Subcutaneous abdominal adipose tissue (tissue), 5 donors: ENCODE measurements at regions not wholly inside any gene's neighbourhood (a gene's known extent, or its start where the extent isn't known, plus 50 kb on each side); places are given as distances from the start of the nearest gene placed in this dataset.

Experiments
- H3K27ac ChIP-seq: one replicate; pipeline ENCODE4 v1.7.0; 2013; ENCODE audit warnings: low read depth, mild to moderate bottlenecking, inconsistent platforms, low read length, moderate library complexity
- H3K27me3 ChIP-seq, 5 donors: one replicate each; pipeline ENCODE4 v1.7.0; 2013; ENCODE audit warnings: low read length in 5 of 5, inconsistent platforms in 1 of 5; ENCODE audit not compliant: control insufficient read depth in 5 of 5, insufficient read depth in 4 of 5
- H3K36me3 ChIP-seq, 5 donors: one replicate each; pipeline ENCODE4 v1.7.0; 2013; ENCODE audit warnings: low read length in 5 of 5; ENCODE audit not compliant: control insufficient read depth in 5 of 5, insufficient read depth in 5 of 5
- H3K4me1 ChIP-seq, 5 donors: one replicate each; pipeline ENCODE4 v1.7.0; 2013; ENCODE audit warnings: low read length in 5 of 5, mild to moderate bottlenecking in 3 of 5, moderate library complexity in 1 of 5; ENCODE audit not compliant: control insufficient read depth in 5 of 5, insufficient read depth in 5 of 5
- H3K4me3 ChIP-seq, 5 donors: one replicate each; pipeline ENCODE4 v1.7.0; 2013; ENCODE audit warnings: low read length in 5 of 5, low read depth in 1 of 5
- H3K9ac ChIP-seq, 5 donors: one replicate each; pipeline ENCODE4 v1.7.0; 2013; ENCODE audit warnings: low read length in 5 of 5, mild to moderate bottlenecking in 4 of 5, moderate library complexity in 3 of 5
- H3K9me3 ChIP-seq, 5 donors: one replicate each; pipeline ENCODE4 v1.7.0; 2013; ENCODE audit warnings: low read length in 5 of 5; ENCODE audit not compliant: control insufficient read depth in 5 of 5
- donor health status: healthy.
- donor health status: healthy.
- donor health status: healthy.
- donor health status: healthy.
- donor health status: healthy.

DNA sequence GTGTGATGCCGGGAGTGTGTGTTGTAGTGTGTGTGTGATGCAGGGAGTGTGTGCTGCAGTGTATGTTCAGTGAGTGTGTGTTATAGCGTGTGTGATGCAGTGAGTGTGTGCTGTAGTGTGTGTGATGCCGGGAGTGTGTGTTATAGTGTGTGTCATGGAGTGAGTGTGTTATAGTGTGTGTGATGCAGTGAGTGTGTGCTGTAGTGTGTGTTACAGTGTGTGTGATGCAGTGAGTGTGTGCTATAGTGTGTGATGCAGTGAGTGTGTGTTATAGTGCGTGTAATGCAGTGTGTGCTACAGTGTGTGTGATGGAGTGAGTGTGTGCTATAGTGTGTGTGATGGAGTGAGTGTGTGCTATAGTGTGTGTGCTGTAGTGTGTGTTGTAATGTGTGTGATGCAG is 182.1 kb upstream of the SOX11 start:
- no peak overlapping the region for H3K4me3 ChIP-seq
- H3K36me3 ChIP-seq = no peaks in the 10 kb centered on the region
- no peak overlapping the region for H3K9ac ChIP-seq
- H3K27me3 ChIP-seq = peaks cover 0 to 6% (median 0%) of the 10 kb centered on the region in 5 donors
- no peaks in the 10 kb centered on the region for H3K9me3 ChIP-seq
- no peaks in the 10 kb centered on the region for H3K4me1 ChIP-seq
- no peak overlapping the region for H3K27ac ChIP-seq

DNA sequence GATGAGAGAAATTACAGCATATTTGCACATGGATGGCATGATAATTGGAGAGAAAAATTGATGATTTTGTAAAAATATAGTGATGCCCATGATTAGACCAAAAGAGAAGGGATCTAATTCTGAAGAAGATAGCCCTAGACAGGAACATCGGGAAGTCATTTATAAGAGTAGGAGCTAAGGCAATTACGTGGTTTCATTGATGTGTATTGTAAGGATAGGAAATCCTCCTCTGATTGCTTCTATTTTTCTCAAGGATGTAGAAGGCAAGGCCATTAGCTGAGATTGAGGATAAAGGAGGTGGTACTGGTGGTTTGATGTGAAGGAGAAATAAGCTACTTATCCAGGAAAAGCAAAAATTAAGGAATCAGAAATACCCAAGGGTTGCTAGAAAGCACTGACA is 176.5 kb upstream of the SOX11 start:
- Histone ChIP-seq H3K36me3 (no peaks in the 10 kb centered on the region), H3K4me1 (peaks cover 0 to 5% (median 0%) of the 10 kb centered on the region in 5 donors), H3K9ac (no peak overlapping the region), H3K27me3 (no peaks in the 10 kb centered on the region), H3K27ac (no peak overlapping the region), H3K9me3 (no peaks in the 10 kb centered on the region), H3K4me3 (no peak overlapping the region)

DNA sequence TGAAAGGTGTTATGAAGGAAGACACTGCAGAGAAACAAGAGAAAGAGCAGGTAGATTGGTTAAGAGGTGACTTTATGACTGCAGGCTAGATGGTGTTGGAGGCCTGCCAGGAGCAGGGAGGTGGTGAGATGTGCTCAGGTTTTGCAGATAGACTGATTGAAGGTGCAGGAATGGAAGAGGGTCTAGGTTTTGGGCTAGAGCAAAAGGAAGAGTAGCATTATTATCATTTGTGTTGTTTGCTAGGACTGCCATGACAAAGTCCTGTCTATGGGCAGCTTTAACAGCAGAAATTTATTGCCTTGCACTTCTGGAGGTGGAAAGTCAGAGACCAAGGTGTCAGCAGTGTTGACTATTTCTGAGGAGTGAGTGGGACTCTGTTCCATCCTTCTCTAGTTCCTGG is 172.9 kb upstream of the SOX11 start:
- Histone ChIP-seq H3K27ac (no peak overlapping the region), H3K9ac (no peak overlapping the region), H3K9me3 (no peaks in the 10 kb centered on the region), H3K4me3 (no peak overlapping the region), H3K36me3 (no peaks in the 10 kb centered on the region), H3K27me3 (no peaks in the 10 kb centered on the region), H3K4me1 (peaks cover 0 to 5% (median 0%) of the 10 kb centered on the region in 5 donors)

- Histone ChIP-seq H3K9ac (no peak overlapping the region), H3K9me3 (no peaks in the 10 kb centered on the region), H3K27me3 (no peaks in the 10 kb centered on the region), H3K4me3 (no peak overlapping the region), H3K27ac (no peak overlapping the region), H3K36me3 (no peaks in the 10 kb centered on the region), H3K4me1 (peaks cover 0 to 5% (median 0%) of the 10 kb centered on the region in 5 donors)
Measured at GRCh38 chr2:5520463-5520972, 171.7 kb upstream of the SOX11 start.

DNA sequence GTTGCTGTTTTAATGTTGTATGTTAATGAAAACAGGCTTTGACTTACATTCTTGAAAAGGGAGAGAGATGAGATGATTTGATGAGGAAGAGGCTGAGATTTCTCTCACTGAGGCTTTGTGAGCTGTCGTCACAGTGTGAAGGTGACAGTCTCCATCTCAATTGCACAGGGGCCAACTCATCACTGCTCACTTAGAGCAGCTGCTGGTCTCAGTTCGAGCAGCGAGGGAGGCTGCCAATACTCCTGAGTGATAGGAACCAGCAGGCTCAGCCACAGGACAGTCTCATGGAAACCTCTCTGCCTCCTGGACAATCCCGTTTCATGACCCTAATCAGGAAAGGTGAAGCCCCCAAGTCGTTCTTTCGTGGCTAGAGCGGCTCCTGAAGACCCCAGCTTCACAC is 170.7 kb upstream of the SOX11 start:
- Histone ChIP-seq H3K27ac (no peak overlapping the region), H3K36me3 (no peaks in the 10 kb centered on the region), H3K27me3 (no peaks in the 10 kb centered on the region), H3K4me3 (no peak overlapping the region), H3K9ac (no peak overlapping the region), H3K9me3 (no peaks in the 10 kb centered on the region), H3K4me1 (peaks cover 0 to 5% (median 0%) of the 10 kb centered on the region in 5 donors)

DNA sequence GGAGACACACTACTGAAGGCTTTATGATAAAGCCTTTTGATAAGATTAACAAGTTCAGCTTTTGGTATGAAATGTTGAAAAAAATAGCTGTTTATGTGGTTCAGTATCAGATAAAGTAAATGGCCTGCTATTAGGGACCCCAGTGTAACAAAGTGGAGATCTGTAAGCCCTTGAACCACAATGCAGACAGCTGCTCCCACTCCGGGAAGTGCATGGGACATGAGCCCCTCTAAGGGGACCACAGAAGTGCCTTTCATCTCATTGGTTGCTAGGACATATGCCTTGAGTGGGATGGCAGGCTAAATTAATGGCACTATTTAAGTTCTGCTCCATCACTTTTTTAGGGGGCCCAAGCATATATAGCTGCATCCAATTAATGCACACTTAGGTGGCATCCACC is 167.6 kb upstream of the SOX11 start:
- Histone ChIP-seq H3K36me3 (no peaks in the 10 kb centered on the region), H3K4me1 (peaks cover 0 to 12% (median 0%) of the 10 kb centered on the region in 5 donors), H3K9ac (no peak overlapping the region), H3K27ac (no peak overlapping the region), H3K4me3 (no peak overlapping the region), H3K27me3 (peaks cover 0 to 6% (median 0%) of the 10 kb centered on the region in 5 donors), H3K9me3 (no peaks in the 10 kb centered on the region)

DNA sequence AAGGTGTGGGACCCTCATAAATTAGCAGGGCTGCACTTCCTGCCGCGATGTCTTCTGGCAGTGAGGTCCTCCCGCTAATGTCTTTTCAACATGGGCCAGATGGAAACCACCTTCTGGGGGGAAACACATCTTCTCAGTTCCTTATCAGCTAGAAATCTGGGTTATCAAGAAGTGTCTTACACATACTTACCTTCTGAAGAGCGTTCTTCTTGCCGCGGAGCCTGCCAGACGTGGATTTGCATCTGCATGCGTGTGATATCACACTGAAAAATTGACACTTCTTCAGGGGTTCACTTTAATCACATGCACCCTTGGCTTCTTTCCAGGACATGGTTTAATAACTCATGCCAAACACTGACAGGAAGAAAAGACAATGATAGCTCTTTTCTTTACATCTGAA is 163.5 kb upstream of the SOX11 start:
- Histone ChIP-seq H3K4me1 (peaks cover 0 to 8% (median 0%) of the 10 kb centered on the region in 5 donors), H3K36me3 (no peaks in the 10 kb centered on the region), H3K9ac (no peak overlapping the region), H3K9me3 (no peaks in the 10 kb centered on the region), H3K27me3 (peaks cover 0 to 6% (median 3%) of the 10 kb centered on the region in 5 donors), H3K27ac (no peak overlapping the region), H3K4me3 (no peak overlapping the region)

DNA sequence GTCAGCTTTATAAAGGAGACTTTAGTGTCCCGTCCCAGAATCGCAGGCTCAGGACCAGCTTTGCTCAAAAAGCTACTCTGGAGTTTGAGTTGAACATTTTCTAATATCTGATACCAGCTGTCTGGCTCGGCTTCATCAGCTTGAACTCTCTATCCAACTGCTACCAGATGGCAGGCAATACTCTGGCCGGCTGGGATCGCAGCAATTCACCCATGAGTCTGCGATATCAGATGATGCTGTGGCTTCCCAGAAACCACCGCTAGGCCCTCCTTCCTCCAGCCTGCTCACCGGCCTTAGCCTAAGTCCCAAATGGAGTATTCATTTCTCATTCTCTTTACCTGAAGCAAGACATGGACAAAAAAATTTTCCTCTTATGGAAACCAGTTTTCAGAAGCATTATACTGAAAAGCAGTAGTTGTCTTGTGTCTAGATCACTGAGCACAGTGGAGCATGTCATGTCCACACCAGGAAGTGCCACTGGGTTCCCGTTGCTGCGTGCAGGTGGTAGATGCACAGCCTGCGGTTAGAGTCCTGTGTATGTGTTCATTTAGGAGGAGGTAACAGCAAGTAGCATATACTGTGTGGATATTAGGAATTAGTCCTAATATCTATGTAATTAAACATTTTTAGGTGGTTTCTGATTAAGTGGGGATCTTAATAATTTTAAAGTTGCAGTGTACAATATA is 162.0 kb upstream of the SOX11 start:
- H3K4me1 ChIP-seq = peaks cover 0 to 8% (median 0%) of the 10 kb centered on the region in 5 donors
- no peak overlapping the region for H3K9ac ChIP-seq
- no peak overlapping the region for H3K27ac ChIP-seq
- peaks cover 0 to 6% (median 3%) of the 10 kb centered on the region in 5 donors for H3K27me3 ChIP-seq
- no peaks in the 10 kb centered on the region for H3K36me3 ChIP-seq
- H3K4me3 ChIP-seq = no peak overlapping the region
- H3K9me3 ChIP-seq = no peaks in the 10 kb centered on the region

DNA sequence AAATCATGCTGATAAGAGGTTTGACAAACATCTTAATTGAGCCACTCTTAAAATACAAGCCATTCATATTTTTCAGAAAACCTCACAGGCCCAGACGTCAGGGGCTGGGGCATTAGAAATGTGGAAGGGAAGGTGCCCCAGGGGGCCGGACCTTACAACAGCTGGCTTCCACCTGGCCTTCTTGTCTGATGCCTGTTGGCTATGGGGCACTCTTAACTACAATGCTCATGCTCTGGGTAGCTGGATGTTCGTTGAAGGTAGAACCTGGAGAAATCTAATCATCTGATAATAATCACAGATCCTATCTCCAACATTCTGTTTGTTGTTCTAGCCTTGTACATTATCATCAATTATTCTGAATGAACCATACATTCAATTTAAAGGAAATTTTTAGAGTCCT is 156.9 kb upstream of the SOX11 start:
- Histone ChIP-seq H3K4me3 (no peak overlapping the region), H3K4me1 (no peaks in the 10 kb centered on the region), H3K27ac (no peak overlapping the region), H3K9me3 (no peaks in the 10 kb centered on the region), H3K27me3 (peaks cover 0 to 9% (median 1%) of the 10 kb centered on the region in 5 donors), H3K36me3 (no peaks in the 10 kb centered on the region), H3K9ac (no peak overlapping the region)

GRCh38 chr2:5537180-5537688 is 154.9 kb upstream of the SOX11 start:
- no peaks in the 10 kb centered on the region for H3K4me1 ChIP-seq
- H3K4me3 ChIP-seq = no peak overlapping the region
- H3K9ac ChIP-seq = no peak overlapping the region
- peaks cover 0 to 9% (median 0%) of the 10 kb centered on the region in 5 donors for H3K27me3 ChIP-seq
- no peaks in the 10 kb centered on the region for H3K9me3 ChIP-seq
- H3K36me3 ChIP-seq = no peaks in the 10 kb centered on the region
- no peak overlapping the region for H3K27ac ChIP-seq
